Renal cortex interstitium (tissue), 11 donors: ENCODE measurements at regions not wholly inside any gene's neighbourhood (a gene's known extent, or its start where the extent isn't known, plus 50 kb on each side); places are given as distances from the start of the nearest gene placed in this dataset.
"Not testable (repeated sequence)": the region's sequence is repeated elsewhere in the genome, so short reads cannot be mapped to it uniquely, and the experiment has no call there.

ENCODE experiments used
- DNase-seq, 11 donors: peaks; one replicate each; pipeline ENCODE4 v3.0.0-alpha.2; 2013; ENCODE audit warnings: low read depth in 9 of 11, low spot score in 4 of 11; ENCODE audit errors: extremely low read depth in 1 of 11

GRCh38 chr2:110338277-110339003 lies 126.1 kb upstream of the MTLN start:
- DNase-seq: not testable (repeated sequence)

GRCh38 chr2:110336071-110336470 lies 123.7 kb upstream of the MTLN start:
- DNase-seq: not testable (repeated sequence)

GRCh38 chr2:110335415-110336049 lies 123.2 kb upstream of the MTLN start:
- DNase-seq: not testable (repeated sequence)

GRCh38 chr2:110333114-110334095 lies 121.1 kb upstream of the MTLN start:
- not testable (repeated sequence) for DNase-seq

- DNase-seq: not testable (repeated sequence)
Observed at GRCh38 chr2:110331625-110332024, 119.3 kb upstream of the MTLN start.

GRCh38 chr2:110329760-110330159 lies 117.4 kb upstream of the MTLN start:
- DNase-seq: not testable (repeated sequence)

- not testable (repeated sequence) for DNase-seq
Observed at GRCh38 chr2:110329158-110329557, 116.8 kb upstream of the MTLN start.

GRCh38 chr2:110328677-110329076 lies 116.3 kb upstream of the MTLN start:
- DNase-seq: not testable (repeated sequence)

GRCh38 chr2:110323832-110324231 lies 111.5 kb upstream of the MTLN start:
- not testable (repeated sequence) for DNase-seq

- DNase-seq: not testable (repeated sequence)
Observed at GRCh38 chr2:110322535-110322934, 110.2 kb upstream of the MTLN start.

- not testable (repeated sequence) for DNase-seq
Observed at GRCh38 chr2:110320834-110321563, 108.7 kb upstream of the MTLN start.

- DNase-seq: not testable (repeated sequence)
Observed at GRCh38 chr2:110318898-110319297, 106.6 kb upstream of the MTLN start.

- DNase-seq: not testable (repeated sequence)
Observed at GRCh38 chr2:110317377-110317776, 105.0 kb upstream of the MTLN start.

- peak in 1 of 11 donors; percentile 15 for DNase-seq
Observed at GRCh38 chr2:110316051-110316865, 103.9 kb upstream of the MTLN start.

- not testable (repeated sequence) for DNase-seq
Observed at GRCh38 chr2:110315054-110315820, 102.9 kb upstream of the MTLN start.

GRCh38 chr2:110314472-110314871 lies 102.1 kb upstream of the MTLN start:
- DNase-seq: not testable (repeated sequence)

- not testable (repeated sequence) for DNase-seq
Observed at GRCh38 chr2:110313032-110313431, 100.7 kb upstream of the MTLN start.
